ENCODE measurements at regions not wholly inside any gene's neighbourhood (a gene's known extent, or its start where the extent isn't known, plus 50 kb on each side); places are given as distances from the start of the nearest gene placed in this dataset.

GRCh38 chr12:28059220-28059619 is 86.7 kb upstream of the PTHLH start:
- in situ Hi-C loops (cut with HindIII; ENCODE audit: extremely low pct_ligation_motif_present, low pct_unique_long_range_greater_than_20kb) (no loop called here), intact Hi-C loops (cut with micrococcal nuclease; ENCODE audit: unreplicated experiment) (no loop called here)
- 0% methylated on average over 1 of the region's 1 CpG for WGBS (ENCODE audit: low lambda C conversion rate)
- ATAC-seq (no peak), DNase-seq (ENCODE audit: low spot score) (no peak), FAIRE-seq (no peak)
- Histone ChIP-seq H3K9me3 (ENCODE audit: low read length) (no peaks in the 10 kb centered on the region), H4K20me1 (ENCODE audit: insufficient read depth, low read length) (no peaks in the 10 kb centered on the region), H3K79me2 (ENCODE audit: insufficient read depth, low read length) (no peaks in the 10 kb centered on the region), H3K27ac (ENCODE audit: extremely low read length, insufficient read depth, low read length) (no peak overlapping the region), H3K4me1 (ENCODE audit: insufficient read depth, low read length) (no peaks in the 10 kb centered on the region), H3K4me3 (replicated peaks in 1 of 3; ENCODE audit: insufficient read depth in 1 of 3, low read depth in 2 of 3, low read length in 3 of 3) (no peak overlapping the region), H3K4me2 (ENCODE audit: low read depth, low read length) (no peak overlapping the region), H3K9ac (ENCODE audit: insufficient read depth, low read depth, low read length) (no peak overlapping the region), H3K27me3 (ENCODE audit: control insufficient read depth in 1 of 2, insufficient read depth in 2 of 2, low read length in 2 of 2) (no peaks in the 10 kb centered on the region), H2AFZ (ENCODE audit: low read length) (no peak overlapping the region), H3K36me3 (replicated peaks in 1 of 2; ENCODE audit: control insufficient read depth in 1 of 2, insufficient read depth in 2 of 2, low read length in 2 of 2) (no peaks in the 10 kb centered on the region)
- TF ChIP-seq ARNT2 (CRISPR knock-in tag; IDR thresholded peaks at IDR 0.05; ENCODE audit: low read depth) (no peak), ZNF451 (CRISPR knock-in tag; IDR thresholded peaks at IDR 0.05) (no peak)
- ChIA-PET POLR2A (no interaction called here), CTCF (ENCODE audit: low intra/inter-chr PET ratio, low total read pairs) (no interaction called here)
- BruUV-seq (replicated peaks): no TSS peak

- BruUV-seq (replicated peaks): no TSS peak
- no peak for ATAC-seq
- ChIA-PET CTCF (ENCODE audit: low intra/inter-chr PET ratio, low total read pairs) (no interaction called here), POLR2A (no interaction called here)
- Histone ChIP-seq H3K79me2 (ENCODE audit: insufficient read depth, low read length) (no peaks in the 10 kb centered on the region), H3K27me3 (ENCODE audit: control insufficient read depth in 1 of 2, insufficient read depth in 2 of 2, low read length in 2 of 2) (no peaks in the 10 kb centered on the region; a peak in 1 of 5 replicates), H3K9ac (ENCODE audit: insufficient read depth, low read depth, low read length) (no peak overlapping the region), H3K4me1 (ENCODE audit: insufficient read depth, low read length) (no peaks in the 10 kb centered on the region), H3K36me3 (replicated peaks in 1 of 2; ENCODE audit: control insufficient read depth in 1 of 2, insufficient read depth in 2 of 2, low read length in 2 of 2) (no peaks in the 10 kb centered on the region), H3K27ac (ENCODE audit: extremely low read length, insufficient read depth, low read length) (no peak overlapping the region), H3K4me2 (ENCODE audit: low read depth, low read length) (no peak overlapping the region), H4K20me1 (ENCODE audit: insufficient read depth, low read length) (no peaks in the 10 kb centered on the region), H3K9me3 (ENCODE audit: low read length) (no peaks in the 10 kb centered on the region), H3K4me3 (replicated peaks in 1 of 3; ENCODE audit: insufficient read depth in 1 of 3, low read depth in 2 of 3, low read length in 3 of 3) (no peak overlapping the region), H2AFZ (ENCODE audit: low read length) (no peak overlapping the region)
- DNase-seq (ENCODE audit: low spot score): no peak
- in situ Hi-C loops (cut with HindIII; ENCODE audit: extremely low pct_ligation_motif_present, low pct_unique_long_range_greater_than_20kb) (no loop called here), intact Hi-C loops (cut with micrococcal nuclease; ENCODE audit: unreplicated experiment) (no loop called here)
- WGBS (ENCODE audit: low lambda C conversion rate): 2% methylated on average over 2 of the region's 2 CpGs
- no peak for TF ChIP-seq ATF1 (CRISPR knock-in tag; IDR thresholded peaks at IDR 0.05)
- TF ChIP-seq ZNF772 (CRISPR knock-in tag; IDR thresholded peaks at IDR 0.05): no peak
- TF ChIP-seq ZSCAN20 (CRISPR knock-in tag; IDR thresholded peaks at IDR 0.05; ENCODE audit: borderline replicate concordance): no peak
- no peak for TF ChIP-seq TCF12 (IDR thresholded peaks at IDR 0.05)
- TF ChIP-seq TCF12 (CRISPR knock-in tag; IDR thresholded peaks at IDR 0.05): no peak
- no peak for TF ChIP-seq BORCS8-MEF2B (CRISPR knock-in tag; IDR thresholded peaks at IDR 0.05)
- TF ChIP-seq ZNF788 (CRISPR knock-in tag; IDR thresholded peaks at IDR 0.05; ENCODE audit: borderline replicate concordance): no peak
- TF ChIP-seq HOXA7 (CRISPR knock-in tag; IDR thresholded peaks at IDR 0.05): no peak
- TF ChIP-seq ZNF225 (CRISPR knock-in tag; IDR thresholded peaks at IDR 0.05): no peak
- TF ChIP-seq CENPT (CRISPR knock-in tag; IDR thresholded peaks at IDR 0.05; ENCODE audit: low read depth): no peak
- no peak for TF ChIP-seq ZNF691 (CRISPR knock-in tag; IDR thresholded peaks at IDR 0.05; ENCODE audit: borderline replicate concordance, low read depth)
- no peak for TF ChIP-seq TGIF2 (CRISPR knock-in tag; IDR thresholded peaks at IDR 0.05)
- no peak for TF ChIP-seq NRL (CRISPR knock-in tag; IDR thresholded peaks at IDR 0.05; ENCODE audit: borderline replicate concordance)
- no peak for FAIRE-seq
Measured at GRCh38 chr12:28059668-28060067, 87.1 kb upstream of the PTHLH start.
